Mesendoderm (in vitro differentiated cells): ENCODE measurements at regions not wholly inside any gene's neighbourhood (a gene's known extent, or its start where the extent isn't known, plus 50 kb on each side); places are given as distances from the start of the nearest gene placed in this dataset.

Source experiments
- DNase-seq: peaks from one replicate; pipeline ENCODE4 v3.0.0; 2013
- H2AK5ac ChIP-seq: 2 replicates; pipeline ENCODE4 v1.6.1; 2013; ENCODE audit warnings: low read length, inconsistent platforms
- H2BK120ac ChIP-seq: 2 replicates; pipeline ENCODE4 v1.6.1; 2013; ENCODE audit warnings: low read depth, mild to moderate bottlenecking, low read length, moderate library complexity, mixed read lengths
- H2BK15ac ChIP-seq: replicated peaks from 2 replicates; pipeline ENCODE4 v1.6.1; 2013; ENCODE audit warnings: low read depth, mild to moderate bottlenecking, moderate library complexity
- H2BK5ac ChIP-seq: 2 replicates; pipeline ENCODE4 v1.6.1; 2013; ENCODE audit warnings: low read length, inconsistent platforms
- H3K18ac ChIP-seq: 2 replicates; pipeline ENCODE4 v1.6.1; 2013; ENCODE audit warnings: mild to moderate bottlenecking, low read length, mixed read lengths
- H3K23ac ChIP-seq: one replicate; pipeline ENCODE4 v1.6.1; 2013; ENCODE audit warnings: low read length
- H3K27ac ChIP-seq: 2 replicates; pipeline ENCODE4 v1.5.1; 2013; ENCODE audit warnings: low read depth, mild to moderate bottlenecking, inconsistent platforms, low read length, moderate library complexity
- H3K27me3 ChIP-seq: 2 replicates; pipeline ENCODE4 v1.6.1; 2013; ENCODE audit warnings: low read length, control low read depth, mild to moderate bottlenecking, inconsistent platforms; ENCODE audit not compliant: insufficient read depth, poor library complexity
- H3K36me3 ChIP-seq: 2 replicates; pipeline ENCODE4 v1.6.1; 2013; ENCODE audit warnings: low read length, inconsistent platforms; ENCODE audit not compliant: control insufficient read depth, insufficient read depth
- H3K4ac ChIP-seq: one replicate; pipeline ENCODE4 v1.6.1; 2013; ENCODE audit warnings: low read depth, mild to moderate bottlenecking, low read length, moderate library complexity
- H3K4me1 ChIP-seq: 2 replicates; pipeline ENCODE4 v1.6.1; 2013; ENCODE audit warnings: low read depth, low read length, inconsistent platforms; ENCODE audit not compliant: control insufficient read depth
- H3K4me2 ChIP-seq: 2 replicates; pipeline ENCODE4 v1.6.1; 2013; ENCODE audit warnings: low read length
- H3K4me3 ChIP-seq: 2 replicates; pipeline ENCODE4 v1.5.1; 2013; ENCODE audit warnings: mild to moderate bottlenecking, low read length
- H3K56ac ChIP-seq: one replicate; pipeline ENCODE4 v1.6.1; 2013; ENCODE audit warnings: low read length
- H3K79me1 ChIP-seq: 2 replicates; pipeline ENCODE4 v1.6.1; 2013; ENCODE audit warnings: low read length, inconsistent platforms
- H3K79me2 ChIP-seq: 2 replicates; pipeline ENCODE4 v1.6.1; 2013; ENCODE audit warnings: mild to moderate bottlenecking, low read length; ENCODE audit not compliant: control insufficient read depth, insufficient read depth
- H3K9ac ChIP-seq: 2 replicates; pipeline ENCODE4 v1.6.1; 2013; ENCODE audit warnings: low read length, inconsistent platforms
- H4K5ac ChIP-seq: one replicate; pipeline ENCODE4 v1.6.1; 2013; ENCODE audit warnings: low read length
- H4K8ac ChIP-seq: one replicate; pipeline ENCODE4 v1.6.1; 2013; ENCODE audit warnings: low read depth, mild to moderate bottlenecking, control low read depth, low read length, moderate library complexity
- WGBS: extraction: QIAGEN DNeasy Blood & Tissue Kit; methylation state at CpG from one replicate; pipeline ENCODE4 v1.1.7; 2013; ENCODE audit warnings: low lambda C conversion rate, missing lambda C conversion rate; ENCODE audit not compliant: insufficient coverage; ENCODE audit errors: extremely low coverage; 5-methylcytosine and 5-hydroxymethylcytosine counted together

DNA sequence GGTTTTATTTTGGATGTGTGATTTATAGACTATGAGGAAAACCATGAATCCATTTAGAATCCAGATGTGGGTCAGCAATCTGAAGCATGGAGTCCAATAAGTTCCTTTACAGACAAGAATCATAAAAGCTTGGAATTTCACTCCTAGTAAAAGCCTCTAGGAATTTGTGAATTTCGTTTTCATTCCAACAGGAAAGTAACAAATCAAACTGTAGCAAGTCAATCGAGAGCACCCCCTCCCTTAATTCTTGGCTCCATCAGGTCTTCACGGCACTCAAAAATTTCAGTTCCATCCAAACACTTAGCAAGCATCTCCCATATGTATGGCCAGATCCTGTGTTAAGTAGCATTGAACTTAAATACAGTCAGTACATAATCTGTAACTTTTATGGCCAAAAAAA is 143.6 kb upstream of the POU2AF2 start:
- Histone ChIP-seq H2AK5ac (no peak overlapping the region), H2BK15ac (no peak overlapping the region), H3K18ac (no peak overlapping the region), H2BK120ac (no peak overlapping the region), H3K4me2 (no peak overlapping the region), H3K4ac (no peak overlapping the region), H3K79me1 (no peaks in the 10 kb centered on the region), H3K4me3 (no peak overlapping the region), H2BK5ac (no peak overlapping the region), H3K27me3 (no peaks in the 10 kb centered on the region), H3K4me1 (no peaks in the 10 kb centered on the region), H3K79me2 (no peaks in the 10 kb centered on the region), H3K56ac (no peak overlapping the region), H3K23ac (no peak overlapping the region), H3K36me3 (no peaks in the 10 kb centered on the region), H3K9ac (no peak overlapping the region), H4K8ac (no peak overlapping the region), H3K27ac (no peak overlapping the region), H4K5ac (no peak overlapping the region)
- DNase-seq = no peak
- WGBS = no CpG with 5 or more reads among the region's 3 CpGs

DNA sequence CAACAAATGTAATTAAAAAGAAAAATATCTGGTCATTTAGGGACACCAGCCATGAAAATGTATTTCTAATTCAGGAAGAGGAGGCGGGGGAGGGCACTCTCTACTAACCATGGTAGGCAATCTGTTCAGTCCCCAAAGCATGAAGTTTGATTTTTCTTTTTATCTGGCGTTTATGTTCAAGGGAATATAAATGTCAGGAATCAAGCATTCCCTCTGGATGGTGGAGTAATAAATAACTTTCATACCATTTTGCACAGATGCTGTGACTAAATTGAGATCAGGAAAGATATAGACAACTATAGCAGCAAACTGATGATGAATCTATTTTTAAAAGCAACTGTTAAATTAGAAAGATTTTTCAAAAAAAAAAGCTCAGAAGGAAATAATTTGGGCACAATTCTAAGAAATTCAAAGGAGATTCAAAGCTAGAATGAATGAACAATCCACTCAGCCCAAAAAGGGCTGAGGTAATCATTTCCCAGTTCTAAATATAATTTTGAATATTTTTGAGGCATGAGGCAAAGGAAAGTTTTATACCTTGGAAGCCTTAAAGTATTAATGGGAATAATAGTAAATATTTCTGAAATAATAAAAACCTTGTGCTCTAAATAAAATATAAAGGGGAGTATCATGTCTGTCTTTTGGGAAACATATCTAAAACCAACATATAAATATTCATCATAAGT is 146.4 kb upstream of the POU2AF2 start:
- no peak overlapping the region for H3K56ac ChIP-seq
- no peak overlapping the region for H4K8ac ChIP-seq
- H3K79me2 ChIP-seq = no peaks in the 10 kb centered on the region
- H2BK15ac ChIP-seq = no peak overlapping the region
- DNase-seq = no peak
- H3K4ac ChIP-seq = no peak overlapping the region
- H3K18ac ChIP-seq = no peak overlapping the region
- H3K4me1 ChIP-seq = no peaks in the 10 kb centered on the region
- no peak overlapping the region for H2AK5ac ChIP-seq
- no peak overlapping the region for H2BK120ac ChIP-seq
- H4K5ac ChIP-seq = no peak overlapping the region
- H3K23ac ChIP-seq = no peak overlapping the region
- H2BK5ac ChIP-seq = no peak overlapping the region
- no peaks in the 10 kb centered on the region for H3K79me1 ChIP-seq
- no peak overlapping the region for H3K4me2 ChIP-seq
- H3K27me3 ChIP-seq = no peaks in the 10 kb centered on the region
- no peak overlapping the region for H3K4me3 ChIP-seq
- no peak overlapping the region for H3K9ac ChIP-seq
- H3K27ac ChIP-seq = no peak overlapping the region
- H3K36me3 ChIP-seq = no peaks in the 10 kb centered on the region
- WGBS = no CpG with 5 or more reads among the region's 2 CpGs

DNA sequence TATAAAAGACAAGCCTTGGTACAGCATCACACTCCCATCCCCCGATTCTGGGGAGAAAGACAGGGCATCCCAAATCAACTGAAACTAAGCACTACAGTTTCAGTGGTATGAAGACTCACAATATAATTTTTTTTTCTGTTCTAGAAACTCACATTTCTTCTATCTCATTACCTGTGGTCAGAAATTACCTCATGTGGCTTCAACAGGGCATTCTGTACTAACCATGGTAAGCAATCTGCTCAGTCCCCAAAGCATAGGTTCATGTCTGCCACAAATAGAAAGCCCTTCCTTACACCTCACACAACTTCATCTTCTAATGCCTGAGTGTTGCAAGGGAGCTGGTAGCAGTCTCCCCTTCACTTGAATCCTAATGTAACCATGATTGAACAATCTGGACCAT is 147.4 kb upstream of the POU2AF2 start:
- no CpG with 5 or more reads among the region's 1 CpG for WGBS
- no peak overlapping the region for H2AK5ac ChIP-seq
- no peak overlapping the region for H3K4ac ChIP-seq

DNA sequence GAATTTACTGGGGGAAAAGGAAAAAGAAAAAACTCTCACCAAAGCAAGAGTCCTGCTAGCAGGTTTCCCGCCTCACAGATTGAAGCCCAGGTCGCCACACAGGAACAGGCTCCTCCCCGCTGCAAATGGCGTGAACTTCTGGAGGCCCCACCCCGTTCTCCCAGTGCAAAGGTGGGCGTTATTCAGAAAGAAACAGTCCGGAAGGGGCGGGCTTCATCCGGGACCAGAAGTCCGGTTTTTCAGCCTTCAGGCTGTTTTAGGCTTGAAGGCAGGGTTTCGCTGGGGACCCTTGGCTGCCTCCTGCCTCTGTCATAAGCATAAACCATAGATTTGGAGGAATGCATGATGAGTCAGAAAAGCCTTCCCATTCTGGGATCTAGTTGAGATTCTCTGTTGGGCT is 148.3 kb upstream of the POU2AF2 start:
- no peaks in the 10 kb centered on the region for H3K79me1 ChIP-seq
- H3K56ac ChIP-seq = peak overlapping the region; percentile 46
- no peaks in the 10 kb centered on the region for H3K79me2 ChIP-seq
- H4K8ac ChIP-seq = no peak overlapping the region
- H3K36me3 ChIP-seq = no peaks in the 10 kb centered on the region
- no peaks in the 10 kb centered on the region for H3K27me3 ChIP-seq
- H3K23ac ChIP-seq = no peak overlapping the region
- DNase-seq = peak; percentile 78
- H3K4me2 ChIP-seq = no peak overlapping the region
- peak overlapping the region; percentile 37 for H3K9ac ChIP-seq
- no peaks in the 10 kb centered on the region for H3K4me1 ChIP-seq
- H3K4ac ChIP-seq = no peak overlapping the region
- no peak overlapping the region for H2BK5ac ChIP-seq
- no peak overlapping the region for H3K27ac ChIP-seq
- H2AK5ac ChIP-seq = no peak overlapping the region
- WGBS = no CpG with 5 or more reads among the region's 11 CpGs
- H4K5ac ChIP-seq = no peak overlapping the region
- H2BK120ac ChIP-seq = no peak overlapping the region
- H3K18ac ChIP-seq = peak overlapping the region; percentile 56
- no peak overlapping the region for H3K4me3 ChIP-seq
- H2BK15ac ChIP-seq = no peak overlapping the region

More for the DNA sequence above, 147.4 kb upstream of the POU2AF2 start:
- Histone ChIP-seq H3K9ac (no peak overlapping the region), H3K23ac (no peak overlapping the region), H3K27ac (no peak overlapping the region), H2BK15ac (peak overlapping the region; percentile 3), H4K5ac (no peak overlapping the region), H2BK5ac (no peak overlapping the region), H3K79me2 (no peaks in the 10 kb centered on the region), H4K8ac (no peak overlapping the region), H3K18ac (no peak overlapping the region), H3K4me1 (no peaks in the 10 kb centered on the region), H3K79me1 (no peaks in the 10 kb centered on the region), H3K4me2 (no peak overlapping the region), H3K27me3 (no peaks in the 10 kb centered on the region), H3K4me3 (no peak overlapping the region), H2BK120ac (no peak overlapping the region), H3K56ac (no peak overlapping the region), H3K36me3 (no peaks in the 10 kb centered on the region)
- DNase-seq = no peak

DNA sequence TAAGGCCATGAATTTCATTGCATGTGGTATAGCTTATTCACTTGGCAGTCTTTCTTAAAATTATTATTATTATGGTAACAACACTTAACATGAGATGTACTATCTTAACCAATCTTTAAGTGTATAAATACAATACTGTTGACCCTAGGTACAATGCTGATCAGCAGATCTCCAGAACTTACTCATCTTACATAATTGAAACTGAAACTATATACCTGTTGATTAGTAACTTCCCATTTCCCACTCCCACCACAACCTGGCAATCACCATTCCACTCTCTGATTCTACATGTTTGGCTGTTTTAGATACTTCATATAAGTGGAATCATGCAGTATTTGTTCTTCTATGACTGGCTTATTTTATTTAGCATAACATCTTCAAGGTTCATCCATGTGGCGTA is 150.2 kb upstream of the POU2AF2 start:
- Histone ChIP-seq H3K79me1 (no peaks in the 10 kb centered on the region), H3K4ac (no peak overlapping the region), H3K56ac (no peak overlapping the region), H3K27me3 (no peaks in the 10 kb centered on the region), H3K27ac (no peak overlapping the region), H3K4me2 (no peak overlapping the region), H2BK5ac (no peak overlapping the region), H3K4me1 (no peaks in the 10 kb centered on the region), H4K8ac (no peak overlapping the region), H3K79me2 (no peaks in the 10 kb centered on the region), H3K23ac (no peak overlapping the region), H3K18ac (no peak overlapping the region), H4K5ac (no peak overlapping the region), H2BK15ac (no peak overlapping the region), H2BK120ac (no peak overlapping the region), H3K4me3 (no peak overlapping the region), H3K36me3 (no peaks in the 10 kb centered on the region), H3K9ac (no peak overlapping the region), H2AK5ac (no peak overlapping the region)
- no CpG with 5 or more reads among the region's 1 CpG for WGBS
- DNase-seq = no peak

DNA sequence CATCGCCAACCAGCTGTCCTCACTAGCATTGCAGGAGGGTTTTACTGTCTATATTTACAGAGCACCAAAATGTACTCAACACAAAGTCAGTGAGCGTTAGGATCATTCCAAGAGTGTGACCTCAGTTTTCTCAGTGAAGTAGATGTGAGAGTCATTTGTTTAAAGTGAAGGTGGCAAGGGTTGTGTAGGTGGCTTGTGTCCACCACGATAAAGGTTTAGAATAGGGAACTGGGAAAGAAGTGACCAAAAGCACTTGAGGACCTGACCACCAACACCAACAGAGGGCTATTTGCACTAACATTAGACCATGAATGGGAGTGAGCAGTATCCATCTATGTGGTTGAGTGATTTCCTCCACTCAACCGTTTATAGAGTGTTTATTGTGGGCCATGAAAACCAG is 152.5 kb upstream of the POU2AF2 start:
- Histone ChIP-seq H4K8ac (no peak overlapping the region), H3K23ac (no peak overlapping the region), H3K9ac (no peak overlapping the region), H3K56ac (no peak overlapping the region), H4K5ac (no peak overlapping the region), H3K4ac (no peak overlapping the region), H3K27ac (no peak overlapping the region), H3K4me3 (no peak overlapping the region), H2BK120ac (no peak overlapping the region), H3K18ac (no peak overlapping the region), H2BK15ac (no peak overlapping the region), H2AK5ac (no peak overlapping the region), H3K4me2 (no peak overlapping the region), H3K36me3 (no peaks in the 10 kb centered on the region), H3K4me1 (no peaks in the 10 kb centered on the region), H3K27me3 (no peaks in the 10 kb centered on the region), H2BK5ac (no peak overlapping the region), H3K79me1 (no peaks in the 10 kb centered on the region), H3K79me2 (no peaks in the 10 kb centered on the region)
- no CpG with 5 or more reads among the region's 4 CpGs for WGBS
- DNase-seq = no peak
